K562 (cell line): ENCODE measurements at regions not wholly inside any gene's neighbourhood (a gene's known extent, or its start where the extent isn't known, plus 50 kb on each side); places are given as distances from the start of the nearest gene placed in this dataset.

Experiments used
- ATAC-seq: fragments of 200-7000 bp; cut with Tn5 transposase; 3 replicates; pipeline ENCODE4 v1.9.1; 2020; ENCODE audit warnings: moderate library complexity
- BruUV-seq: library from RNA; stranded (reverse); fragments of 400-500 nt; replicated peaks from 2 replicates; lab custom pipeline; 2021; lab: Mats Ljungman, UMichigan
- CTCF ChIA-PET: fragments of 300-600 bp; formaldehyde crosslinking; extraction: SDS; loops from one replicate; lab custom pipeline; 2021; ENCODE audit warnings: low intra/inter-chr PET ratio; lab: Yijun Ruan, JAX
- POLR2A ChIA-PET: fragments of 300-600, 350-650 bp; sonication (Branson Sonifier 250); formaldehyde crosslinking; extraction: SDS; loops from one replicate; lab custom pipeline; 2021; ENCODE audit warnings: antibody characterized with exemption, inconsistent platforms; lab: Yijun Ruan, JAX
- DNase-seq, 4 experiments: peaks; one replicate each; pipeline versions ENCODE4 v3.0.0 to v3.0.0-alpha.2; 2011 to 2018; ENCODE audit warnings: low spot score in 3 of 4, mixed read lengths in 3 of 4; ENCODE audit errors: extremely low read depth in 1 of 4
- FAIRE-seq: peaks from 2 replicates; lab custom pipeline; 2011; peaks lifted over from hg19 to GRCh38; lab: Jason Lieb, UNC
- H2AFZ ChIP-seq: 2 replicates; pipeline ENCODE4 v1.6.0; 2011; ENCODE audit warnings: low read depth, low read length, control low read depth, inconsistent platforms
- H3K27ac ChIP-seq: fragments of 200-600 bp; 3 replicates; pipeline ENCODE4 v1.8.0; 2011; ENCODE audit warnings: low read depth, mild to moderate bottlenecking, control low read depth, inconsistent platforms, low read length, moderate library complexity, mixed read lengths; ENCODE audit errors: extremely low read depth
- H3K27me3 ChIP-seq, 2 experiments: fragments of 300-600 bp in 1 of 2; 2 replicates in 1 of 2; 3 replicates in 1 of 2; pipeline versions ENCODE4 v1.6.0 to v1.8.0; 2011; ENCODE audit warnings: inconsistent platforms in 2 of 2, low read length in 2 of 2, mild to moderate bottlenecking in 1 of 2, mixed read lengths in 1 of 2, moderate library complexity in 1 of 2; ENCODE audit not compliant: control insufficient read depth in 2 of 2, insufficient read depth in 2 of 2
- H3K36me3 ChIP-seq: fragments of 300-600 bp; 3 replicates; pipeline ENCODE4 v1.8.0; 2011; ENCODE audit warnings: mild to moderate bottlenecking, low read length, inconsistent platforms; ENCODE audit not compliant: control insufficient read depth, insufficient read depth
- H3K4me1 ChIP-seq, 2 experiments: fragments of 200-600 bp in 1 of 2; replicated peaks in 1 of 2; 2 replicates in 1 of 2; 3 replicates in 1 of 2; pipeline versions ENCODE4 v1.5.1 to v1.8.0; 2011; ENCODE audit warnings: inconsistent platforms in 2 of 2, low read length in 2 of 2, mild to moderate bottlenecking in 1 of 2, mixed read lengths in 1 of 2, moderate library complexity in 1 of 2; ENCODE audit not compliant: control insufficient read depth in 2 of 2, insufficient read depth in 2 of 2
- H3K4me2 ChIP-seq: 2 replicates; pipeline ENCODE4 v1.6.1; 2011; ENCODE audit warnings: low read length, control low read depth, inconsistent platforms, mixed read lengths; ENCODE audit not compliant: insufficient read depth
- H3K4me3 ChIP-seq: fragments of 200-600 bp; sonication (generic), shearing (Covaris generic); 2 replicates; pipeline ENCODE4 v1.5.1; 2016; ENCODE audit warnings: control low read depth, inconsistent platforms
- H3K79me2 ChIP-seq: fragments of 200-600 bp; 3 replicates; pipeline ENCODE4 v1.8.0; 2011; ENCODE audit warnings: low read length, inconsistent platforms; ENCODE audit not compliant: control insufficient read depth, insufficient read depth
- H3K9ac ChIP-seq, 2 experiments: 2 replicates each; pipeline versions ENCODE4 v1.6.0 to v1.6.1; 2011; ENCODE audit warnings: low read depth in 2 of 2, low read length in 2 of 2, control low read depth in 1 of 2, inconsistent platforms in 1 of 2, mild to moderate bottlenecking in 1 of 2, mixed read lengths in 1 of 2; ENCODE audit not compliant: insufficient read depth in 1 of 2
- H3K9me1 ChIP-seq: one replicate; pipeline ENCODE4 v1.6.0; 2011; ENCODE audit warnings: inconsistent platforms, mild to moderate bottlenecking, low read length, moderate library complexity; ENCODE audit not compliant: control insufficient read depth, insufficient read depth
- H3K9me3 ChIP-seq: replicated peaks from 2 replicates; pipeline ENCODE4 v1.5.1; 2011; ENCODE audit warnings: low read depth, low read length, inconsistent platforms; ENCODE audit not compliant: control insufficient read depth, insufficient read depth
- H4K20me1 ChIP-seq: replicated peaks from 2 replicates; pipeline ENCODE4 v1.6.1; 2011; ENCODE audit warnings: low read length, inconsistent platforms, mixed read lengths; ENCODE audit not compliant: control insufficient read depth, insufficient read depth
- DNMT1 ChIP-seq: fragments of 450-650 bp; IDR thresholded peaks from 2 replicates; pipeline ENCODE4 v1.6.1; 2016; ENCODE audit warnings: antibody characterized with exemption, mild to moderate bottlenecking
- ELF2 ChIP-seq: fragments of 250-450 bp; sonication (Bioruptor Pico); IDR thresholded peaks from 2 replicates; pipeline ENCODE4 v1.5.0; 2021; ENCODE audit warnings: mild to moderate bottlenecking
- ERF ChIP-seq: fragments of 450-650 bp; formaldehyde crosslinking; IDR thresholded peaks from 2 replicates; pipeline ENCODE4 v1.4.0; 2020; ENCODE audit warnings: mild to moderate bottlenecking, mixed read lengths
- MITF ChIP-seq: IDR thresholded peaks from 2 replicates; pipeline ENCODE4 v1.6.1; 2014; ENCODE audit warnings: antibody characterized with exemption
- SIRT6 ChIP-seq: IDR thresholded peaks from one replicate; pipeline ENCODE4 v1.6.1; 2012; ENCODE audit warnings: low read depth, mild to moderate bottlenecking, control low read depth, inconsistent platforms, low read length, moderate library complexity
- THRB ChIP-seq: fragments of 450-650 bp; formaldehyde crosslinking; conservative IDR thresholded peaks from 2 replicates; pipeline ENCODE4 v1.4.0; 2022; ENCODE audit warnings: mild to moderate bottlenecking, missing genetic modification characterization
- ZBED1 ChIP-seq: IDR thresholded peaks from 2 replicates; pipeline ENCODE4 v1.6.1; 2014
- ZNF23 ChIP-seq: fragments of 250-450 bp; sonication (Bioruptor Pico); IDR thresholded peaks from 2 replicates; pipeline ENCODE4 v1.4.0; 2020; ENCODE audit warnings: mild to moderate bottlenecking
- ZNF280B ChIP-seq: fragments of 250-450 bp; sonication (Bioruptor Pico); IDR thresholded peaks from 2 replicates; pipeline ENCODE4 v1.5.1; 2021; ENCODE audit warnings: mild to moderate bottlenecking
- ZNF696 ChIP-seq: fragments of 250-450 bp; sonication (Bioruptor Pico); conservative IDR thresholded peaks from 2 replicates; pipeline ENCODE4 v1.4.0; 2020; ENCODE audit warnings: mild to moderate bottlenecking, moderate library complexity
- WGBS: fragments of 100-300 bp; shearing (Covaris generic); methylation state at CpG from one replicate; pipeline ENCODE4 v1.1.6; 2016; ENCODE audit warnings: low coverage, mixed read lengths; ENCODE audit not compliant: insufficient coverage; ENCODE audit errors: missing lambda C conversion rate; 5-methylcytosine and 5-hydroxymethylcytosine counted together
- in situ Hi-C: fragments of 300-500 bp; cut with MboI; formaldehyde crosslinking; loops from 4 replicates; pipeline ENCODE4 v1.15.0; 2018; ENCODE audit warnings: inconsistent platforms, mixed read lengths
- intact Hi-C: fragments of 100-400 bp; cut with micrococcal nuclease; formaldehyde crosslinking; loops from 2 replicates; pipeline ENCODE4 v1.14.2; 2022
- TF ChIP-seq, protein P1 (sequence below): fragments of 450-650 bp; conservative IDR thresholded peaks from 2 replicates; pipeline ENCODE4 v1.6.1; 2016; ENCODE audit warnings: missing genetic modification characterization, low read depth, mild to moderate bottlenecking, control low read depth, missing compliant biosample characterization
- TF ChIP-seq, protein P2 (sequence below): fragments of 250-450 bp; sonication (Bioruptor Pico); IDR thresholded peaks from 2 replicates; pipeline ENCODE4 v1.5.0; 2020; ENCODE audit warnings: mild to moderate bottlenecking

DNA sequence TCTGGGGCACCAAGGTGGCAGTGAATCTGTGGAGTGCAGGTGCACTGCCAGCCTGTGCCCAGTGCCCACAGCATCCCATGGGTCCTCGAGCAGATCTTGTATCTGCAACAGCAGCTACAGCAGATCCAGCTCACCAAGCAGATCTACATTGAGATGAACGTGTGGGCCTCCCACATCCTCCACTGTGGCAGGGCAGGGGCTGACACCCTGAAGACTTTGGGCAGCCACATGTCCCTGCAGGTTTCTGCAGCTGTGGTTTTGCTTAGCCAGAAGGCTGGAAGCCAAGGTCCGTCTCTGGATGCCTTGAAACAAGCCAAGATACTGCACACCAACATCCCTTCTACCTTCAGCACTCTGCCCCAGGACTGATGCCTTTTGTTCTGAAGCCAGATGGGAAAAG lies 338.8 kb upstream of the OR4E1 start:
- WGBS: 0% methylated on average over 2 of the region's 3 CpGs
- intact Hi-C loops: no loop called here

More for the DNA sequence above, 338.8 kb upstream of the OR4E1 start:
- no peaks in the 10 kb centered on the region for H3K9me1 ChIP-seq
- H3K4me1 ChIP-seq: no peaks in the 10 kb centered on the region
- no peak overlapping the region for H3K4me3 ChIP-seq
- in situ Hi-C loops: no loop called here
- FAIRE-seq (no peak), DNase-seq (no peak), ATAC-seq (no peak)
- no peaks in the 10 kb centered on the region for H4K20me1 ChIP-seq
- no TSS peak for BruUV-seq
- ChIA-PET POLR2A (no interaction called here), CTCF (no interaction called here)
- H3K9me3 ChIP-seq: no peaks in the 10 kb centered on the region
- H3K36me3 ChIP-seq: no peaks in the 10 kb centered on the region
- no peak overlapping the region for H3K27ac ChIP-seq
- no peak overlapping the region for H3K9ac ChIP-seq
- H3K27me3 ChIP-seq: no peaks in the 10 kb centered on the region
- TF ChIP-seq ERF: no peak
- no peak for TF ChIP-seq THRB (CRISPR knock-in tag)
- no peak for TF ChIP-seq ZNF23 (CRISPR knock-in tag)
- TF ChIP-seq, protein P1, sequence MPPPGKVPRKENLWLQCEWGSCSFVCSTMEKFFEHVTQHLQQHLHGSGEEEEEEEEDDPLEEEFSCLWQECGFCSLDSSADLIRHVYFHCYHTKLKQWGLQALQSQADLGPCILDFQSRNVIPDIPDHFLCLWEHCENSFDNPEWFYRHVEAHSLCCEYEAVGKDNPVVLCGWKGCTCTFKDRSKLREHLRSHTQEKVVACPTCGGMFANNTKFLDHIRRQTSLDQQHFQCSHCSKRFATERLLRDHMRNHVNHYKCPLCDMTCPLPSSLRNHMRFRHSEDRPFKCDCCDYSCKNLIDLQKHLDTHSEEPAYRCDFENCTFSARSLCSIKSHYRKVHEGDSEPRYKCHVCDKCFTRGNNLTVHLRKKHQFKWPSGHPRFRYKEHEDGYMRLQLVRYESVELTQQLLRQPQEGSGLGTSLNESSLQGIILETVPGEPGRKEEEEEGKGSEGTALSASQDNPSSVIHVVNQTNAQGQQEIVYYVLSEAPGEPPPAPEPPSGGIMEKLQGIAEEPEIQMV (tag): no peak
- no peak for TF ChIP-seq ELF2 (CRISPR knock-in tag)
- no peak for TF ChIP-seq ZNF696 (CRISPR knock-in tag)
- TF ChIP-seq ZBED1: no peak
- TF ChIP-seq, protein P2, sequence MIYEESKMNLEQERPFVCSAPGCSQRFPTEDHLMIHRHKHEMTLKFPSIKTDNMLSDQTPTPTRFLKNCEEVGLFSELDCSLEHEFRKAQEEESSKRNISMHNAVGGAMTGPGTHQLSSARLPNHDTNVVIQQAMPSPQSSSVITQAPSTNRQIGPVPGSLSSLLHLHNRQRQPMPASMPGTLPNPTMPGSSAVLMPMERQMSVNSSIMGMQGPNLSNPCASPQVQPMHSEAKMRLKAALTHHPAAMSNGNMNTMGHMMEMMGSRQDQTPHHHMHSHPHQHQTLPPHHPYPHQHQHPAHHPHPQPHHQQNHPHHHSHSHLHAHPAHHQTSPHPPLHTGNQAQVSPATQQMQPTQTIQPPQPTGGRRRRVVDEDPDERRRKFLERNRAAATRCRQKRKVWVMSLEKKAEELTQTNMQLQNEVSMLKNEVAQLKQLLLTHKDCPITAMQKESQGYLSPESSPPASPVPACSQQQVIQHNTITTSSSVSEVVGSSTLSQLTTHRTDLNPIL (CRISPR knock-in tag): no peak
- no peak for TF ChIP-seq MITF
- TF ChIP-seq DNMT1: no peak
- TF ChIP-seq ZNF280B (CRISPR knock-in tag): no peak
- TF ChIP-seq SIRT6: no peak
- no peak overlapping the region for H2AFZ ChIP-seq
- no peaks in the 10 kb centered on the region for H3K79me2 ChIP-seq
- no peak overlapping the region for H3K4me2 ChIP-seq
